ENCODE measurements at regions not wholly inside any gene's neighbourhood (a gene's known extent, or its start where the extent isn't known, plus 50 kb on each side); places are given as distances from the start of the nearest gene placed in this dataset.
A peak's percentile ranks its signal among the peaks of the same experiment; 100 is the strongest.
"Not testable (repeated sequence)": the region's sequence is repeated elsewhere in the genome, so short reads cannot be mapped to it uniquely, and the experiment has no call there.

DNA sequence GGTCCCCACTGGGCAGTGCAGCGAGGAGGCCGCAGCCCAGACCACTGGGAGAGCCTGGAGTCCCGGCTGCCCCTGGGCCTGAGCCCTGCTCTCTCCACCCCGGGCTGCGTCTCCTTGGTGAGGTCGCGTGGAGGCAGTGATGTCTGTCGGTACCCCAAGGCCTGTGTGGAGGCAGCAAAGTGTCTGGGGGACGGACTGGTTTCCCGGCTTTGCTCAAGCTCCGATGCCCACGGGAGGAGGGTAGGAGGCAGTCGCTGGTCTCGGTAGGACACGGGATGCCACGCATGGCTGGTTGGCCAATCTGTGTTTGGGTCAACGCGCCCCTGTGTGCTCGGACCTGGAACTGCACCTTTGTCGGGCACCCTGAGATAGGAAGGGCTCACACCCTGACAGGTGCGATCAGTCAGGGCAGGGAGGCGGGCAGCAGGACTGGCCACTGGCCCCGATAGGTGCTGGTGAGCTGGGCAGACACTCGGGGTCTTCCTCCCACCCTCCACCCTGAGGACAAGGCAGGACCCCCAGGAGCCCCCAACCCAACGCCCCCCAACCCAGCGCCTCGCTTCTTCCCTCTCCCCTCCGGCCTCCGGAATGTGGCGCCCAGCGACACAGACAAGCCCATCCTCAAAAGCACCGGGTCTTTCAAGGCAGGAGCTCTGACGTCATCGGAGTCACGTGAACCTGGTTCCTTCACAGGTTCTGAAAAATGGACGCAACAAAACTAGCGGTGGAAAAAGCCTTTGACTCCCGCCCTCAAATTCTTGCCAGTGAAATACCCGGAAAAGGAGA lies 288.6 kb downstream of the NDUFA10 start:
- DNase-seq, result no peak

DNA sequence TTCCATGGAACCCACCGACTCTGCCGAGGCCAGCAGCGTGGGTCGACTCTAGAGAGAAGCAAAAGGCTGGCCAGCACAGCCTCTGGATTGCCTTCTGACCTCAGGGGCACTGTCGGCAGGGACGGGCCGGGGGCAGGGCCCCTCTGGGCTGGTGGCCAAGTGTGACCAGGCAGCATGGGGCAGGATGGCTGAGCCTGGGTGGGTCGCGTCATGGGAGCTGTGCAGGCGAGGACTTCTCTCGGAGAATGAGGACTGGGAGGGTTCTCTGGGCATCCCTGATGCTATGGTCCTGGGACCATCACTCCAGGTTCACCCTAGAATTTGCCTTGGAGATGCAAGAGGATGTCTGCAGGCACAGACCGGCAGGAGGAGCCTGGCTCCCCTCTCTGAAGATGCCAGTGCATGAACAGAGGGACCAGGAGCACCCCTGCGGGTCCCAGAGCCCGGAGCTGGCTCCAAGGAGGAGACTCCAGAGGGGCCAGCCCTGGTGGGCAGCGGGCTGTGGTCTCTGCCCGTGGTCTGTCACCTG lies 289.2 kb downstream of the NDUFA10 start:
- DNase-seq, result no peak

DNA sequence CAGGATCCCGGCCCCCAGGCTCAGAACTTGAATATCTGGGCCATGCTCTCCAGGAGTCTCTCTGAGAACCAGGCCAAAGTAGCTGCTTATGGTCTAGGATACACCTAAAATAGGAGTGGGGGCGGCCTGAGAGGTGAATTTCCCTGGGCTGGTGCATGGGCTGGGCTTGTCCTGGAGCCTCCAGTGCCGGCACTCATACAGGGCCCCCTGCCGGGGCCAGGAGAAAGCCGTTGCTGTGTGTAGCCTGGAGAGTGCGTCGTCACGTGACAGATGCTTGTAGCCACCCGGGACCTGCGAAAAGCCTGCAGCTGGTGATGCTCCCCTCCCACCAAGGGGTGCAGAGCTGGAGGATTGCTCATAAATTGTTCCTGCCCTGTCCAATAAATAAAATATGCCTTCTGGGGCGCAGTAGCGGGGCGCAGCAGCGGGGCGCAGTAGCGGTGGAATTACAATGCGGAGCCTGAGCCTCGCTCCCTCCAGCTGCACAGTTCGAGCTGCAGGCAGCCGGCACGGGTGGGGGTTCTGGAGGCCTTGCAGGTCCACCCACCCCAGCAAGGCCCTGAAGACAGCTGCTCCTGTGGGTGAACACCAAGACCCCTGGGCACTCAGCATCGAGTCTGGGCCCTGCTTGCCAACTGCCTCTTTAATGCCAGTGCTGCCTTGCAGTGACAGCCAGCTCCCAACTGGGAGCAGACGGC lies 289.9 kb downstream of the NDUFA10 start:
- DNase-seq, result peak in 1 of 2 experiments; percentile 20

DNA sequence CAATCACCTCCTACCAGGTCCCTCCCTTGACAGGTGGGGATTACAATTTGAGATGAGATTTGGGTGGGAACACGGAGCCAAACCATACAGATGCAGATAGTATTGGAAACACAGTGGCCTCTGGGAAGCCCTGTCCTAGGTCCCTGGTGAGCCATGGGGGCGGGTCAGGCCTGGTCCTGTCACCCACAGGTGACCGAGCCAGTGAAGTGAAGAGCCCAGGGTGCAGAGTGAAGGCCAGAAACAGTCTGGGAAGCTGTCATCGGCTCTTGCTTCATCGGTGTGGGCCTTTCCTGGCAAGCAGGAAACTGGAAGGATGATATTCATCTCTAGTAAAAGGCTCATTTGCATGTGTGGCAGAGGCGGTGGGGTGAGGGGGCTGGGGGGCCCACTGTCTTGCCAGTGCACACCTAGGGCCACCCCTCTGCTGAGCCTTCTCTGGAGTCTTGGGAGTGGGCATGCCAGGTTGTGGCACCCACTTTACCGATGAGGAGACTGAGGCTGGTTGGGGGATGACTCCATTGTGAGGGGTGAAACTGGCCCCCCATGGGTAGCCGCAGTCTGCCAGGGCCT lies 290.6 kb downstream of the NDUFA10 start:
- DNase-seq, result no peak

DNA sequence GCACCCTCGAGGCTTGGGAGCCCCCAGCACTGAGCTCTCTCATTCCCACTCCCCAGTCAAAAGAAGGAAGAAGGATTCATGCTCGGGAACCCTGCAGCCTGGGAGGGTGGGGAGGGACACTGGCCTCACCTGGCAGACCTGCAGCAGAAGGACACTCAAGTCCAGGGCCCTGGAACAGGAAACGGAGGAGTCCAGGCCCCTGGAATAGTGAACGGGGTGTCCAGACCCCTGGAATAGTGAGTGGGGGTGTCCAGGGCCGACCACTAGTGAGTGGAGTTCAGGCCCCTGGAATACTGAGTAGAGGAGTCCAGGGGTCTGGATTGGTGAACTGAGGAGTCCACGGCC lies 292.5 kb downstream of the NDUFA10 start:
- DNase-seq, result no peak

DNA sequence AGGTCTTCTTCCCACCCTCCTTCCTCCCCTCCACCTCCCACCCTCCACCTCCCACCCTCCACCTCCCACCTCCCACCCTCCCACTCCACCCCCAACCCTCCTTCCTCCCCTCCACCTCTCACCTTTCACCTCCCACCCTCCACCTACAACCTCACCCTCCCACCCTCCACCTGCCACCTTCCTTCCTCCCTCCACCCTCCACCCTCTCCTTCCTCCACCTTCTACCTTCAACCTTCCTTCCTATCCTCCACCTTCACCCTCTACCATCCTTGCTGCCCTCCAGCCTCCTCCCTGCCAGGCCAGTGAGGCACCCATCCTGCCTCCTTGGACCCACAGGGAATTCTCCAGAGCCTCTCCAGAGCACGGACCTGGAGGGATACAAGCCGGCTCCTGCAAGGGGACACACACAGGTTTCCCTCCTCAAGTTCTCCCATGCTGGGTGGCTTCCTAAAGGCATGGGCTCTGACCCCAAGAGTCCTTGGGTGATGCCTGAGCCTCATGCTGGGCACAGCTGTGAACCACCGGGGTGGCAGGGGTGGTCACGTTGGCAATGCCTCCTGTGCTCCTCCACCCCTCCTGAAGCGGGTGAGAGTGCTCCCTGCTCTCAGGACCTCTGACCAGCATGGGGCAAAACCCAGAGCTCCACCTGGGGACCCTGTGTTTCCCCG lies 293.0 kb downstream of the NDUFA10 start:
- no peak for DNase-seq

DNA sequence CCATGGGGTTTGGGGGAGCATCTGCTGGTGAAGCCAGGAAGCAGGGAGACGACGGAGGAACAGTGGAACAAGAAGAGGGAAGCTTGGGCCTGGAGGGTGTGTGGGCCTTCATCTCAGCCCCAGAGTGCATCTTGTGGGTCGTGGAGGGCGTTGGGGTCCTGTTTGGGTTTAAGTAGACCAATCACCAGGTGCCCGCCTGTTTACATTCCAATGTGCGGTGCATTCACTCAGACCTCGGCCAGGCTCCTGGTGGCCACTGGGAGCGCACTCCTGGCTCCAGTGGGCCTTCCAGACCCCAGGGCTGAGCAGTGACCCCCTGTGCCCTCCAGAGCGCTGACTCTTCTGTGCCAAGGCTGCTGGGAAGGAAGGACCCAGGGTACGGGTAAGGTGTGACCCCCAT lies 293.7 kb downstream of the NDUFA10 start:
- no peak for DNase-seq

DNA sequence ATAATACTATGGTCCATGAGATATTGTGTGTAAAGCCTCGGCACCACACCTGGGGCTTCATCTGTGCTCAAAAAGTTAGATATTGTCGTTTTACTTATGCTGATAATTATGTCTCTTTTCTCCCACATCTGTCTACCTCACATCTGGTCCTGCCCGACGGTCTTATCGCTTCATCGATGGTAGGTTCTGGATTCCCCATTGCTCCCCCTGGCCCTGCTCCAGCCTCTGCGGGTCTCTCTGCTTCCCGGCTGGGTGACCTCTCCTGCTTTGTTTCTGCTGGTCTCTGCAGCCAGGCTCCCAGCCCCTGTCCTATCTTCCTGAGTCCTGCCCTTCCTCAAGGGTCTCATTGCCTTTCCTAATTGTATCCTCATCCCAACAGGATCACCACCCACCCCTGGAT lies 294.2 kb downstream of the NDUFA10 start:
- no peak for DNase-seq

DNA sequence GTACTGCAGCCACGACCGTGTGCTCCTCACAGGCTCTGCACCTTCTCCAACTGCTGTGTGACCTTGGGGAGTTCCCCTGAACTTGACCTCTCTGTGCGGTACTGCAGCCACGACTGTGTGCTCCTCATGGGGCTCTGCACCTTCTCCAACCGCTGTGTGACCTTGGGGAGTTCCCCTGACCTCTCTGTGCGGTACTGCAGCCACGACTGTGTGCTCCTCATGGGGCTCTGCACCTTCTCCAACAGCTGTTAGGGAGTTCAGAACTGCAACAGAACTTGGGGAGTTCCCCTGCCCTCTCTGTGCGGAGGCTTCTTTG lies 294.6 kb downstream of the NDUFA10 start:
- not testable (repeated sequence) for DNase-seq

DNA sequence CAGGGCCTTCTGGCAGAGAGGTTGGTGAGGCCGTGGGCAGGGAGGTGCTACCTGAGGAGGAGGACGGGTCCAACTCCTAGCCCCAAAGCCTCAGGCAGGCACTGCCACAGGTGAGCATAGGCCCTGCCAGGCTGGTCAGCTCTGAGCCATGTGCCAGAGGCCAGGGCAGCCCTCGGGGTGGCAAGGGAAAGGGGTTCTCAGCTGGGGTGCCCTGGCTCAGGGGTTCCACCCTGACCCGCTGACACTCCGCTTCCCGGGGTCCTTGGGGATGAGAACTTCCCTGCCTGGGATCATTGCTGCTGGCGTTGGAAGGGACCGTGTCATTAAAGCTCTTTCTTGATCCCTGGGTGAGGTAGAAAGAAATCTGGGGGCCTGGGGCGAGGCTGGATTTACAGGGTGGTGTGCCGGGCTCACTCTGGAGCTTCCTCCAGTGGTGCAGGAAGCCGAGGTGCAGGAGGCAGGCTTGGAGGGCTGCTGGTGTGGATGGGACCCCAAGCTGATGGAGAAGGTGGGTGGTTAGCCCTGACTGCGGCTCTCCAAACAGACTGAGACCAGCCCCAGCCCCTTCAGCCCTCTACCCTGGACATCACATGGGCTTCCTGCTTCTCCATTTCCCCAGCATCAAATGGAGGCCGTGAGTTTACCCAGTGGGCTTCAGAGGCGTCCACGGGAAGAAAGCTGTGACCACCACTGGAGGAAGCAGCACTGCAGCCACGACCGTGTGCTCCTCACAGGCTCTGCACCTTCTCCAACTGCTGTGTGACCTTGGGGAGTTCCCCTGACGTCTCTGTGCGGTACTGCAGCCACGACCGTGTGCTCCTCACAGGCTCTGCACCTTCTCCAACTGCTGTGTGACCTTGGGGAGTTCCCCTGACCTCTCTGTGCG lies 295.2 kb downstream of the NDUFA10 start:
- DNase-seq, result no peak

DNA sequence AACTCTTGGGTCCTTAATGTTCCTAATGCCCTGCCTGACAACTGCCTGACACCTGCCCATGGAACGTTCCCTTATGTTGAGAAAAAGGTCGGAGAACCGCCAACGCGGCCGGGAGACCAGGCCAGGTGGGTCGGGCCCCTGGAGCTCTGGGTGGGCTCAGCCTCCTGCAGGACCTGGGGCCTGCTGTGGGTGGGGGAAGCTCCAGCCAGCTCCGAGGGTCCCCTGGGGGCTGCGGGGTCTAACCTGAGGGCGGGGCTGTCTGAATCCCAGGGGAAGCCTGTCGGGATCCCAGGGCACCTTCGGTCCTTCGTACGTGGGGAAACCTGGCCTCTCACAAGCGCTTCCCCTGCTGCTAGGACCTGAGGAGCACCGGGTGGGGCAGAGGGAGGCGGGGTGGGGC lies 296.0 kb downstream of the NDUFA10 start:
- no peak for DNase-seq

DNA sequence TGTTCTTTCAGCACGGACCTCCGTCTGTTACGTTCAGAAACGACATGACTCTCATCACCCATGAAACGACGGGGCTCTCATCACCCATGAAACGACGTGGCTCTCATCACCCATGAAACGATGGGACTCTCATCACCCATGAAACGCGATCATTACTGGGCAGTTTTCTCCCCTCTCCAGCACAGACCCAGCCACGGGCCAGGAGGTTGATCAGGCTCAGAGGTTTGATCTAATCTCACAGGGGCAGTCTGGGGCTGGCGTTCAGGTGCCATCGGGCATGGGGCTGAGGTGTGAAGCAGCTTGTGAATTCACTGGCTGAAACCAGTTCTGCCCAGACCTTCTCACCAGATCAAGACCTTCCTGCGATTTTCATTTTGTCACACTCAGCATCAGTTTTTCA lies 296.4 kb downstream of the NDUFA10 start:
- no peak for DNase-seq

DNA sequence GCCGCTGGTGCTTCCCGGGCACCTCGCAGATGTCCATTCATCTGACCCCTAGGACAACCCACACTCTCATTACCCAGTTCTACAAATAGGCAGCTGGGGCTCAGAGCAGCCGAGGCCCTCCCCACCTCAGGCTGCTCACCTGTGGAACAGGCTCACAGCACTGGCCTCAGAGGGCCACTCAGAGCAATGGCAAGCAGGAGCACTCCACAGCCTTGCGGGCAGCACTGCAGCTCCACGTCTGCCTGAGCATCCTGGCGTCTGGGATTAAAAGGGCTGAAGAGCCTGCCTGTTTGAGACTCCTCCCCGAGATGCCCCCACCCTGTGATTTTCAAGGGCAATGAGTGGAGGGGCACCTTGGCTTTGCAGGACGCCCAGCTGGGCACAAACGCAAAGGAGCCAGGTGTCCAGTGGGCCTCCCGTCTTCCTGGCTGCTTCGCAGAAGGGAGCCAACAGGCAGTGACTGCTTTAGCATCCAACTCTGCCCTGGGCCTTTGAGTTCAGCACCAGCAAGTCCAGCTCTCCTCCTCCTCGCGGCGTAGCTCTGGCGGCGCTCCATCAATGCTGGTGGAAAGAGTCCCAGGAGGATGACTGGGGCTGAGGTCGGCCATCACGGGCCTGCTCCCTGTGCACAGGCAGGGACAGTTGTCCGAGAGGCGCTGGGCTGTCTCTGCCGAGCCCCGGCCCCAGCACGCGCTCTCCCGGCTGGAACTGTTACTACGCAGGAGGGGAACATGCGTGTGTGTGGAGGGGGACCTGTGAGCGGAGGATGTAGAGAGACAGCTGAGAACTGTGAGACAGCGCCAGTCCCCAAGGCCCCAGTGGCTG lies 297.2 kb downstream of the NDUFA10 start:
- no peak for DNase-seq

DNA sequence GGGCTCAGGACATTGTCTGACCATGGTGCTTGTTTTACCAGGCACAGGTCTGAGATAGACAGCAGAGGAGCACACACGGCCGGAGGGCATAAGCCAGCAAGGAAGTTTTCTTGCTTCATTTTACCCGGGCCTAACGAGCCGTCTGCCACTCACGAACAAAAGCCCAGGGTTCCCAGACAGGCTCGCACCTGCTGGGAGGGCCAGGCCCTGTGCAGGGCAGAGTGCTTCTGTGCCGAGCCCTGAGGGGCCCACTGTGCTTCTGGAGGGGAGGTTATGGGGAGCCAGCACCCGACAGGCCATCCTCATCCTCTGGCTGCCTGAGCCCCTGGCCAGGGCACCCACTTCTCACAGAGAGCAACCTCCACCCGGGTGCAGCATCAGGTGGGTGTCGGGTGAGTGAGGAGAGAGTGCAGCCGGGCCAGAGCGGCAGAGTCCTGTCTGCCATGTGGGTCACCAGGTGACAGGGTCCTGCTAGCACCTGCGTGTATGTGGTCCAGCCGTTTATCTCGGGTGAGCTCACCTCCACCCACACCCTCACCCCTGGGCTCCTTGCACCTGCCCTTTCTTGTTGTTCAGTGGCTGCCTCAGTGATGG lies 297.9 kb downstream of the NDUFA10 start:
- no peak for DNase-seq

DNA sequence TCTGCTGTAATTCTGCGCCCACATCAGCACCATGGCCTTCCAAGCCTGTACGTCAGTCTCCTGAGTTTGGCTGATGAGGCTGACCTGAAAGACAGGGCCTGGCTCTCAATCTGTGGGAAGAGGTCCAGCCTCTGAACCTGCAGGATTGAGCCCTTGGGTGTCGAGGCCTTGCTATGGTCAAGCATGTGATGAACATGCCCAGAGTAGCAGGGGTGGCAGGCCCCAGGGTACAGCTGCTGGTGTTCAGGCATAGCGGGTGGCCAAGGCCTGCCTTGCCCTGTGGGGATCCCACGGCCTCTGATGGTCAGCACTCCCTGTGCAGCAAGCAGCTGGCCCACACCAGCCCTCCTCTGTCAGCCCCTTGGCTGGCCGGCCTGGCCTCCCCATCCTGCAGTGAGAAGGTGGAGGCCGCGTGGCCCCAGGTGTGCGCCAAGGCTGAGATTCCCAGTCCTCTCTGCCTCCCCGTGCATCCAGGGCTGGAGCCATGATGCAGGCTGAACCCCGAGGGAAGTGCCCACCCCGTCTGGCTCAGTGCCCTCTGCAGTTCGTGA lies 298.4 kb downstream of the NDUFA10 start:
- no peak for DNase-seq

DNA sequence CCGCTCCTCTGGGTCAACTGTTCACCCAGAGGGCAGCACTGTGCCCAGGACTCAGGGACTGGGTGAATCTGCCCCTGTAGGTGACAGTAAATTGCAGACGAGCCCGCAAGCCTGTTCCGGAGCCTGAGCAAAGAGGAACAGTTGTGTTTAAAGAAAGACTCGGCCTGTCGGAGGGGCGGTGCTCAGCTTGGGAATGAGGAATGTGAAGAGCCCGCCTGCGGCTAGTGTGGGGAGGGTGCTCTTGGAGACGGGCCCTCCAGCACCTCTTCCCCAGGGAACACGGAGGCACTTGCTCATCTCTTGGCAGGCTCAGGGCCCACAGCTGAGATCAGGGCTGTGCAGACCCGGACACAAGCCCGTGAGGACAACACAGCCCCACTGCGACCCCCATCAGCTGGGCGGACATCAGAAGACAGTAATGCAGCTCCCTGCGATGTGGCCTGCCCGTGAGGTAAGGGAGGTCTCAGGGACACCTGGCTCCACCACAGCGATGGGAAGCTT lies 299.0 kb downstream of the NDUFA10 start:
- DNase-seq, result no peak

DNA sequence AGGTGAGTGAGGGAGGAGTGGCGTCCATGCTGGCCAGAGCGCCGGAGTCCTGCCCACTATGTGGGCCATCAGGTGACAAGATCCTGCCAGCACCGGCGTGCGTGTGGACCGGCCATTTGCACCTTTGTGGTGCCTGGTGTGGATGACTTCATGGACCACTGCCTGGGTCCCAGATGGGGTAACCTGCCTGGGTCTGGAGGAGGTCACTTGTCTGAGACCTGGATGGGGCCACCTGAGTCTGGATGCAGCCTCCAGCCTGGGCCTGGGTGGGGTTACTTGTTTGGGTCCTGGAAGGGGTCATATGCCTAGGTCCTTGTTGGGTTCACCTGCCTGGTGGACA lies 299.6 kb downstream of the NDUFA10 start:
- no peak for DNase-seq

DNA sequence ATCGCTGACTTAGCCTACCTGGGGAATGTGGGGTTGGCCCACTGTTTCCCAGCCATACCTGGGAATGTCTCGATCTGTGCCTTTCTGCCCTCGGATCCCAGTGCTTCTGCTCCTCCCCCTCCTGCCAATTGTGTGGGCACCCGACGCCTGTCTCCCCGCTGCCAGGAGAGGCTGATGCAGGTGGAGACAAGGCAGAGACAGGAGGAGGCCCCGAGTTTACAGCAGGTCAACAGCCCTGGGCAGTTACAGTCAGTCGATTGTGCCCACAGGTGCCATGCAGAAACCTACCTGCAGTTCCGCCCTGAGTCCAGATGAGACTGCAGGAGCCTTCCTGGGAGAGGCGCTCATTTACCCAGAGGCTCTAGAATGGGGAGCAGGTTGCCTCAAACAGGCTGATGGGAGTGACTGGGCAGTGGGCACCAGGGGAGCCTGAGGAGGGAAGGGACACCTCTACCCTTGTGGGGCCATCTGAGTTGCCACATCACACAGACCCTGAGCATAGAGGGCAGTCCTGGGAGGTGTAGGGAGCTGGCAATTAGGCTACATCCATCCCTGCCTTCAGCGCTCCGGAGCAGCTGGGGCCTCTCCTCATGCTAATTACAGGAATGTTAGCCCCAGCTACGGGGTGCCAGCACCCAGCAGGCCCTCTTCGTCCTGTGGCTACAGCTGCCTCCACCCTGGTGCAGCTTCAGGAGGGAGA lies 300.1 kb downstream of the NDUFA10 start:
- no peak for DNase-seq

DNA sequence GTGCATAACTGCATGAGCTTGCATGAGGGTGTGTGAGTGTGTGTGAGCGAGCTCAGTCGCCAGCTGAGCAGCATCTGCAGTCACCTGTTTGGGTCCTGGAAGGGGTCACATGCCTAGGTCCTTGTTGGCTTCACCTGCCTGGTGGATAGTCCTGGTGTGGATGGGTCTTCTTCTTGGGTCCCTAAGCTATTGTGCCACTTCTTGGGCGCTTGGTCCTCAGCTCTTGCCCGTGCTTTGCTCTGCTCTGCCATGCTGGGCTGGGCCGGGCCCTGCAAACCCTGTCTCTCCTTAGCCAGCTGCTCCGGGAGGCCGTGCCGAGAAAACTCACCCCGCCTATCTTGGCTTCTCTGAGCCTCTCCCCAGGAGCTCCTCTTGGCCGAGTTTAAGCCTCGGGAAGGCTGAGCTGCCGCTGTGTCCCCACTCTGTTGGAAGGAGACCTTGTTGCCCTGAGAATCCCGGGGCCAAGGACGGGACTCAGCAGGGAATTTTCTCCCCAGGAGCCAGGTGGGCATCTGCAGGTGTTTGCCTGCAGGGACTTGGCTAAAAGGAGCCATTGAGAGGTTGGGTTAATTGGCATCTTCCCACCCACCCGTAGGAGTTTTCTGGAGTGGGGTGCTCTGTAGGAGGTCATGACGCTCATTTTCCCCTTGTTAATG lies 300.8 kb downstream of the NDUFA10 start:
- no peak for DNase-seq

Data from SHP77 (cell line).